HG03469 (cell line): ENCODE measurements at regions not wholly inside any gene's neighbourhood (a gene's known extent, or its start where the extent isn't known, plus 50 kb on each side); places are given as distances from the start of the nearest gene placed in this dataset.

Experiments
- ATAC-seq: cut with Tn5 transposase; IDR thresholded peaks from one replicate; pipeline ENCODE4 v1.9.1; 2021; ENCODE audit warnings: mild to moderate bottlenecking, moderate library complexity, moderate number of reproducible peaks; ENCODE audit not compliant: unreplicated experiment

DNA sequence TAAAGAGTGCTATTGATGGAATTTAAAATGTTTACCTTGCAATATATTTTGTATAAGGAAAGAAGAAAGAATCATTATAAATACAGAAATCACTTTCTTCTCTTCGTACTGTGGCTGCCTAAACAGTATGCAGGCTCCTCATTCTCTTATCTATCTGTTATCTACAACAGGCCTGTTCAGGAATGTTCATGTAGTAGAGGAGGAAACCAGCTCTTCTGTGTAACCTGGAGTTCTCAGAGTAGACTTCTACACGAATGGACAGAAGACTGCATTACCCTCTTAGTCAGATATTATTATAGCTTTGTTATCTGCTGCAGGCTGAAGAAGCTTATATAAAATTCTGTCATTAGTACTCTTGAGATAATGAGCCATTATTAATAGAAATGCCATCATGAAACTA lies 1225.9 kb upstream of the CNTN5 start:
- no peak for ATAC-seq

DNA sequence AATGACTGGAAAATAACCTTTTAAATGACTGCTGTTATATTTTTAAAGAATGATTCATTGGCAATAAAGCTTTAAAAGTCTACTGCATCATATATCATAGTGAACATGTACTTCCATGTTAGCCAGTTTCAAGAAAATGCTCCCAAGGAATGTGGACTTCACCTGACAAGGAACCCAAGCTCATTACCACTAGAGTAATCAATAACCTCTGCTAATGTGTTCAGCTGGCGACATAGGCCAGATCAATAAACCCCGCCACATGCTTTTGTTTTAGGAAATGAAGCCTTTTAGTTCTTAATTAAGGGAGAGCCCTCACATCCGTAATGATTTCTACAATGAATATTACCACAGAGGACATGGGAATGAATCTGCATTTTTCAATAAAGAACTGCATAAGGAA lies 1219.9 kb upstream of the CNTN5 start:
- ATAC-seq: no peak

DNA sequence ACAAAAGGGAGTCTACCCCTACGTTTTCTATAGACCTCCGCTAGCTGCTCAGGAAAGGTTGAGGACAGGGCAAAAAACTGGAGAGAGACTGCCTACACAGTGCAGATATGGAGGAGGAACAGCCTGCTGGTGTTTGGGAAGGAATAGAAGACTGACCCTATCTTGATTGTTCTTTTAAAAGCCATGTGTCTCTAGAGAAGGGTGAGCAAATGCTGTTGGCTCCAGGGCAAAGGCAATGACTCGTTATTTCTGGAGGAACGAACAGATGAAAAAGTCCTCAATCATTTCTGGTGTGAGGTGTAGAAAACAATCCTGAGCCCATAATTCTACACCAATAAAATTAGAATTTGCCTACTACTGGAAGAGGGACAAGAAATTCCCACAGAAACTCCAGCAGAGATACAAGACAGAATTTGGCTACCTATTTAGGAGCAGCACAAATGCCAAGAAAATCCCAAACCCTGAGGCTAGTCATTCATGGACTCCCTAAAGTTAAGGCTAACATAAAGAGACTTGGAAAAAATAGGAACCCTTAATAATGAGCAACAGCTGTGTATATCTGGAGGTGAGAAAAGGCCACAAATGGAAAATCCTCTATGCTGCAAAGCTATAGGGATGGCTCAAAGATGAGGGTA lies 1206.3 kb upstream of the CNTN5 start:
- ATAC-seq: no peak

DNA sequence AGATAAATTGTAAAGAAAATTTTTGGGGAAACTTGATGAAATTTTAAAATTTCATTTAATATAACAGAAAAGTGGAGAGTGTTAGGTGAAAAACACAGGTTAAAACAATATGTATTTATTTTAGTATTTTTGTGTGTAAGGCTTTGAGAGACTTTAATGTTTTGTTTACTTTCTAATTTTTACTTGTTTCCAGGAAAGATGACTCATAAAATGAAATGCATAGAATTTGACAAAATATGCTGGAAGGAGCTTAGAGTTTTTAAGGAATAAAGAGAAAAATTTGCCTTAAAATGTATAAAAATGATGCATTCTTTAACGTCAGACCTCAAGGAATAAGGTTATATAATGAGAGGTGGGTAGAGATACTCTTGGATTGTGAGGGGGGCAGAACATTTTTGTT lies 1205.1 kb upstream of the CNTN5 start:
- ATAC-seq: no peak

DNA sequence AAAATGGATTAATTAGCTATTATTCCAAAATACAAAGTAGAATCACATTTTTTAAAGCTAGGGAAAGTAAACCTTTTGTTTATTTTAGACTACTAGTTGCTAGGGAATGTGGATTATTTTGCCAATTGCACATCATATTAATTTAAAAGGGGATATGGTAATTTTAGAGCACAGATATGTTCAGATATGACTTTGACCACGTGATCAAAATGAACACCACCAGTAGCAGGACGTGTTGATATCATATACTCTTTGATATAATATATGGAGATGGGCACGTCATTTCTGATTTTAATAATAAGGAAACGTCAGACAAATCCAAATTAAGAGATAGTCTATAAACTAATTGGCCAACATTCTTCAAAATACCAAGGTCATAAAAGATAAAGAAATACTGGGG lies 1188.3 kb upstream of the CNTN5 start:
- ATAC-seq: no peak

DNA sequence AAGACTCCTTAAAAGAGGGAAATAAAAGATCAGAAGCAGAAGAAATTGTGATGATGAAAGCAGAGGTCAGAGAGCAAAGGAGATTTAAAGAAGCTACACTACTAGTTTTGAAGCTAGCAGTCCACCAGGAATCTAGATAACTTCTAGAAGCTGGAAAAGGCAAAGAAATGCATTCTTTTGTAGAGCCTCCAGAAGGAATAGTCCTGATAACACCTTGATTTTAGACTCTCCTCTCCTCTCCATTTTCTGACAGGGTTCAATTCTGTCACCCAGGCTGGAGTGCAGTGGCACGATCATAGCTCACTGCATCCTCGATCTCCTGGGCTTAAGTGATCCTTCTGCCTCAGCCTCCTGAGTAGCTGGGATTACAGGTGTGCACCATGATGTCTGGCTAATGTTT lies 1187.3 kb upstream of the CNTN5 start:
- no peak for ATAC-seq

DNA sequence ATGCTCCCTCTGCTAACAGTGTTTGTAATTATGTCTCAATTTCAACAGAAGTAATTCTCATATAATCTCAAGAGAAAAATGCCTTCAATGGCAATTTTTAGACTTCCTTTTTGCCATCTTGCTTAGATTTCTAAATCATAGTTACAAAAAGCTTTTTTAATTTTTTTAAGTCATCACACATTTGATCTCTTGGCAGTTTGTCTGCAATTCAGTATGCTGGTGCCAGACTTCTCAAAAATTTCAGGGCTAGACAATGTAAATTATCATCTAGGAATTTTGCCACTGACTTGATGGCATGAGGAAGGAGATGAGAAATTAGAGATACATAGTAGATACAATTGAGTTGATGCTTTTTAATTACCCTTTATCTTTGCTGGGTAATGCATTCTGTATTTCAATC lies 1176.7 kb upstream of the CNTN5 start:
- ATAC-seq: no peak

DNA sequence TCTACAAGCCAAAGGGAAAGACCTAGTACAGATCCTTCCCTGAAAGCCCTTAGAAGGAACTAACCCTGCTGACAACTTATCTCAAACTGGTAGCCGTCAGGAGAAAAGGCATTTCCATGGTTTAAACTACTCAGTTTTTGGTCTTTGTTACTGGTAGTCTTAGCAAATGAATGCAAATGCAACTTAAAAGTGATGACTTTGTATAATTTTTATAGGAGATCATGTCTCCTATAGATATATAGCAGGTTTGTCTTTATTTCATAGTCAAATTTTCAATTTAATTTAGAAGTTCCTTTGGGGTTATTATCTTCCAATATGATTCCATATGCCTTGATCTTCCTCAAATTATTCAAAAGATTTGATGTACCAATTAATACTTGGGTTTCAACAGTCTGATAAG lies 1173.0 kb upstream of the CNTN5 start:
- ATAC-seq: no peak

DNA sequence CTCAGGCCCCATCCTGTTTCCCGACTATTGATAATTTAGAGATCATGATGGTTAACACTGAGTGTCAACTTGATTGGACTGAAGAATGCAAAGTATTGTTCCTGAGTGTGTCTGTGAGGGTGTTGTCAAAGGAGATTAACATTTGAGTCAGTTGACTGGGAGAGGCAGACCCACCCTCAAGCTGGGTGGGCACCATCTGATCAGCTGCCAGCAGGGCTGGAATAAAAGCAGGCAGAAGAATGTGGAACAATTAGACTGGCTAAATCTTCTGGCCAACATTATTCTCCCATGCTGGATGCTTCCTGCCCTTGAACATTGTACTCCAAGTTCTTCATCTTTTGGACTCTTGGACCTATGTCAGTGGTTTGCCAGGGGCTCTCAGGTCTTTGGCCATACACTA lies 1170.0 kb upstream of the CNTN5 start:
- no peak for ATAC-seq

DNA sequence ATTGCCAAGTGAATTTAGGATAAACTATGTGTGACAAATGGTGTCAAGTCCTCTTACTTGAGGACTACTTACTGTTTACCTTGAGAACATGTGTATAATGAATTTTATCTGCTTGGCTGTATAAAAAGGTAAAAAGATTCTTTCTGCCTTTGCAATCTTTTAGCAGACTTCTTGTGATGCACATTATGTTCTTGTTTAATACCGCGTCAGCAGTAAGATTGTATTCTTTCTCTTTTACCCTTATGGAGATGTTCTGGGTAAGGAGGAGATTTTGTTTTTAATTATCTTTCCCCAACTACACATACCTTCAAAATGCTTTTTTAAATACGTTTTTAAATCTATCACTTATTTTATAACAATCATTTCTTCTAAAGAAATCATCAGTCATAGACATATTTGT lies 1166.4 kb upstream of the CNTN5 start:
- ATAC-seq: no peak

DNA sequence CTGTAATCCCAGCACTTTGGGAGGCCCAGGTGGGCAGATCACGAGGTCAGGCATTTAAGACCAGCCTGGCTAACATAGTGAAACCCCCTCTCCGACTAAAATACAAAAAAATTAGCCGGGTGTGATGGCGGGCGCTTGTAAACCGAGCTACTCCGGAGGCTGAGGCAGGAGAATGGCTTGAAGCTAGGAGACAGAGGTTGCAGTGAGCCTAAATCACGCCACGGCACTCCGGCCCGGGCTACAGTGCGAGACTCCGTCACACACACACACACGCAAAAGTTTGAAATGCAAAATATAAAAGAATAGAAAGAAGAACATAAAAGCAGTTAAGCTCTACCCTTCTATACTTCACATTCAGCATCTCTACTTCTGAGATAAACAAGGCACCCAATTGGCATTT lies 1165.9 kb upstream of the CNTN5 start:
- no peak for ATAC-seq

DNA sequence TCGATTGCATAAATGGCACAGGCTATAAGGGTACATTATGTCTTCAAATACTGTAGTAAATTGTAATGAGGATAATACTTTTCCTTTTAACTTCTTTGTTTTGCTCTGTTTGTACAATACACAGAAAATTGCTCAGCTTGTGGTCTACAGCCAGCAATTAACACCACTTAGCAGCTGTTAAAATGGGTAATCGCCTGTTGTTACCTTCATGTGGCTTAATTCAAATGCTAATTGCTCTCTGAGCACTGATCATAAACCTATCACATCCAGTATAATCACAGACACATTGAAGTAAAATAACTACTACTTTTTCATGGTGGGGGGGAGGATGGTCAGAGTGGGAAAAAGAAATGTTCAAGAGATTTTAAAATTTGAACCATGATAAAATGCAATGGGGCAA lies 1164.1 kb upstream of the CNTN5 start:
- no peak for ATAC-seq

DNA sequence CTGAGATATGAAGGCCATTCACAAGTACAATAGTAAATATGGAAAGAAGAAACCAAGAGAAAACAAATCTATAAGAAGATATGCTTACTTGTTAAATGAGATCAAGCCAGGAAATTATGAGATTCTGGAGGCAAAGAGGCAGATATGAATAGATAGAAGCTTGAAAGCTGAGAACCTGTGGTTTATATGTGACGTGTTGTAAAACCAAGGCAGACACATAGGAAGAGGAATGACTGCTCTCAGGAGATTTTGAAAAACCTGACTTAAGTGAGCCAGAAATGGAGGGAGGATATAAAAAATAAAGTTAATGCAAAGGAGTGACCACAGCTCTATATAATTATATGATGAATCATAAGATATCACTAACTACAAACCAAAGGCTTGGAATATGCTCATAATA lies 1160.5 kb upstream of the CNTN5 start:
- no peak for ATAC-seq

DNA sequence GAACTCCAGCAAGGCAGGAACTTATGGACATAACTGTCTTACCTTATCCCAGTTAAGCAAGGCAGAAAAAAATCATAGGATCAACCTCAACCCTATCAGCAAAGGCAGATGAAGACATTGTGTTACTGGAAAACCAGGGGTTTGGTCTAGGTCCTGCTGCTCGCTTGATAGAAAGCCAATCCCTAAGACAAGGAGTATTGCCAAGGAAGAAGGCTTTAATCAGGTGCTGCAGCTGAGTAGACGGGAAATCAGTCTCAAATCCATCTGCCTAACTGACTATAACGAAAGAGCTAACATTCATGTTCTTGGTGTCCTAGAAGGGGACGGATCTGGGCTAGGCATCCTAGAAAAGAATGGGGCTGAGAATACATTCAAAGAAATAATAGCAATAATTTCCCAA lies 1158.7 kb upstream of the CNTN5 start:
- ATAC-seq: no peak

DNA sequence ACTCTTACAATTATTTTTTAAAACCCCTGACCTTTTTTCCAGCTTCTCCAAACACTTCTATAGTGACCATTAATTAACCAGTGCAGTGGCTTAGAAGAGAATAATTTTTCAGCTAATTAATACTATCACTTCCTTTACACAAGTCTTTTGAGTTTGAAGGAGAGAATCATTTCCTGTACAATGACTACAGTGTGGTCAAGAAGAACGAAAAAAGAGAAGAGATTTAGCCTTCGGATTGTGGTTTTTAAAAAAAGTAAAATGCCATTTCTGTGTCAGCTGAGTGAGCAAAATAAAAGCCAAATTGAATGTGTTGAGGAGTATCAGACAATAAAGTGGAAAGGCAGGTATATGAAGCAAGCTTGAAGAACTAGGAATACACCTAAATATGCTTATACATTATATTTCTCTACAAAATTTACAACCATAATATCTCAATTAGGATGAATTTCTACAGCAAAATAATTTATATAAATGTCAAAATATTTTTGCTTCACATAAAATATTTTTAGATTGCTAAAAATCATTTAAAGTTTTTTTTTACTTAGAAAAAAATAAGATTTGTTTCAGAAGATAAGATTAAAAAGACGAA lies 1155.2 kb upstream of the CNTN5 start:
- no peak for ATAC-seq

DNA sequence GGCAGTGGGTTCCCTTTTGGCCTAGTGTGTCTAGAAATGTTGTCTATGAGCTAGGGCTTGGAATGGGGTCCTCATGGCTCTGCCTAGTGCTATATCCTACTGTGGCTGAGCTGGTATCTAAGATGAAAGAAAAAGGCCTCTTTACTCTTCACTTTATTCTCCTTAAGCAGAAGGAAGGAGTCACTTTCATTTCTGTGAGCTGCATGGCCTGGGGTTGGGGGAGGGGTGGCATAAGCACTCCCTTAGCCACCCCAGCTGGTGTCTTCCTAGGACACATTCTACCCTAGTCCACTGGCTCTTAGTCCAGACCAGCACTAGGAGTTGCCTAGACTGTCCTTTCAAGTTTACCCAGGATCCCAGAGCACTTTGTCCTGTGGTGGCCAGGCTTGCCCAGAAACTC lies 1148.9 kb upstream of the CNTN5 start:
- ATAC-seq: no peak

DNA sequence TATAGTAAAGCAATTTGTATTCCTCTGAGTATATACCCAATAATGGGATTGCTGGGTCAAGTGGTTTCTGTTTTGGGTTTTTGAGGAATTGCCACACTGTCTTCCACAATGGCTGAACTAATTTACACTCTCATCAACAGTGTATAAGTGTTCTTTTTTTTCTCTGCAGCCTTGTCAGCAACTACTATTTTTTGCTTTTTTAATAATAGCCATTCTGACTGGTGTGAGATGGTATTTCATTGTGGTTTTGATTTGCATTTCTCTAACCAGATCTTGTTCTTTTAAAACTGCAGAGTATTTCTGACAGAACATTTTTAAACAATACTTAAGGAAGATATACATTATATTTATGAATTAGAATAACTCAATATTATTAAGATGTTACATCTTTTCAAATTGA lies 1140.5 kb upstream of the CNTN5 start:
- no peak for ATAC-seq

DNA sequence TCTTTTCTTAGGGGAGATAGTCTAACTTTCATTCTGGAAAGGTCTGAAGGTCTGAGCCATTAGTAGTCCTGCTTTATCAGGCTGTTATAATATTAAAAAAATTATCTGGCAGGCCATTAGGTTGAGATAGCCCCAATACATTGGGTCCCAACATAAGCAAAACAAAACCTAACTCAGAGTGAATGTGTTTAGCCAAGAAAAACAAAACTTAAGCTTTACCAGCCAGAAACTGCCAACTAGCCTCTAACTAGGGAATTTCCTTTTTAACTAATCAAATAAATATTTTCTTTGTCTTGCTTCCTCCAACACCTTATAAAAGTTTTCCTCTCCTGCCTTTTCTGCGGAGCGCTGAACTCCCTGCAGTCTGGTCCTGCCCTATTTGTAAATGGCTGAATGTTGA lies 1137.7 kb upstream of the CNTN5 start:
- ATAC-seq: no peak

DNA sequence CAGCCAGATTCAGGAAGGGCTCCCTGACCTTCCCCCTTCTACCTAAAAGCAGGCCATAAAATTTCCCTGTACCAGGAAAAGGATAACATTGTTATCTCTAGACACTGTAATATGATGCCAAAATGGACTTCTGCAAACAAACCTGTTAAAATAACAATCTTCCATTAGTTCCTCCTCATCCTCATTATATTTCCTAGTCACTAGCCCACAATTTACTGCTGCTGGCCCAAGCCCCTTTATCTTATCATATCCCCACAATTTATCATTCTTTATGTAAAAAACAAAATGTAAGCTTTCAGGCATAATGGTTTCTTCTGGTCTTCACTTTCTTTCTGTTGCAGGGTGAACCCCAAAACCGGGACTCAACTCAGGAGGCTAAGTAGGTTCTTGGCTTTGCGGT lies 1132.1 kb upstream of the CNTN5 start:
- ATAC-seq: no peak

DNA sequence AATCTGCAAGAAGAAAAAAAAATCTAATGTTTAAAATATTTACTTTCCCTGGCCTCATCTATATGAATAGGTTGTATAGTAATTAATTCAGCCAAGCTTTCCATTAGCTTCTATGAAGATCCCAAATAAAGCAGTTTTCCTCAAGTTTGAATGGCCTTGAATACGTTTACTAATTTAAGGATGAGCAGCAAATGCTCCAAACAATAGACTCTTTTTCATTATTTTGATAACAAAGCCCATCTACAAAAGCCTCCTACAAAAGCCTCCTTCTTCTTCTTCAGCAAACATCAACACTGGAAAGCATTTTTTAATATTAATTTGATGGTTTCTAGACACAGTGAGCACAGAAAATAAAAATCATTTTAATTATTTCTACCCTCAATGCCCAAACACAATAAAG lies 1130.3 kb upstream of the CNTN5 start:
- no peak for ATAC-seq

DNA sequence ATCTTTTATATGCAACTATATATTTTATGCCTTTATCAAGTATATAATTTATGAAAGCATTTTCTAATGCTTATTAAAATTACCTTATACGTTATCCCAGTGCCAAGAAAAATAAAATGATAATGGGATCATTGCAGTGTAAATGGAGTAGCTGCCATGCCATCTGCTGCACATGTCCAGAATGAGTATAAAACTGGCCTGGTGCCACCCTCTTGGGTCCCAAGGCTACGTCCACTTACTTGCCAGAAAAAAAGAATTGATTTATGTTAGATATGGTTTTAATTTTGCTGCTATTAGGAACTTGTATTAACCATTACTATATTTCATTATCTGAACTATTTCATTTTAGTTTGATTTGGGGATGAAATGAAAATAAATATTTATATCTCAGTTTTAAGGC lies 1127.1 kb upstream of the CNTN5 start:
- no peak for ATAC-seq

DNA sequence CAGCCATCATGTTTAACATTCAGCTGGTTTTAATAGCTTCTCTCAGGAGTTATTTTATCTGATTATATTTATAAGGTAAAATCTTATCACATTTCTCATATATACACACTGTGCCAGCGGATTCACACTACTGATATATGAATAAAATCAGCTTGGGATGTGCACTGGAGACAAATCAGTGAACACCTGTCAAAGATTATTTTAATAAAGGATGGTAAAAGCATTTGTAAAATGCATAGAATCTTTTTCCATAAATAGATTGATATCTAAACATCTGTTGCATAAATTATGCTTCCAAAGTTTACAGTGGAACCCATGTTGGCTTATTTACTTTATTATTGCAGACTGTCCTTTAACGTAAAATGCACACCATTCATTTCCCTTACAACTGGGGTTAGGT lies 1125.8 kb upstream of the CNTN5 start:
- ATAC-seq: no peak

DNA sequence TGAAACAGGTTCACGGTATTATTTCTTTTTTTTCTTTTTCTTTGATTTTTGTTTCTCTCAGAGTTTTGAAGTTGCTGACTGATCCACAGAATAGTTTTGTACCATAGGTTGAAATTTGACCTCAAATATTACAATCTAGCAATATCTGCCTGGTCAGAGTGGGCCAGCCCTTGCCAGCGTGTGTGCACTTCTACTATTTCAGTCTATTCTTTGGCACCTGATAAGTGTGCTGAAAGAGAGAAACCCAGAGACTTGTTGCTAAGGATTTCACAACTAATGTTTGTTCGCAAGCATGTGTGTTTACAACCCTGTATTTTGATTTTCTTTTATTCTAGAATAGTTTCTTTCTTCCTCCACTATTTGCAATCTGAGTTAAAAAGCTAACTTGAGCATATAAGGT lies 1125.2 kb upstream of the CNTN5 start:
- ATAC-seq: no peak
